ENCODE measurements at regions not wholly inside any gene's neighbourhood (a gene's known extent, or its start where the extent isn't known, plus 50 kb on each side); places are given as distances from the start of the nearest gene placed in this dataset.

DNA sequence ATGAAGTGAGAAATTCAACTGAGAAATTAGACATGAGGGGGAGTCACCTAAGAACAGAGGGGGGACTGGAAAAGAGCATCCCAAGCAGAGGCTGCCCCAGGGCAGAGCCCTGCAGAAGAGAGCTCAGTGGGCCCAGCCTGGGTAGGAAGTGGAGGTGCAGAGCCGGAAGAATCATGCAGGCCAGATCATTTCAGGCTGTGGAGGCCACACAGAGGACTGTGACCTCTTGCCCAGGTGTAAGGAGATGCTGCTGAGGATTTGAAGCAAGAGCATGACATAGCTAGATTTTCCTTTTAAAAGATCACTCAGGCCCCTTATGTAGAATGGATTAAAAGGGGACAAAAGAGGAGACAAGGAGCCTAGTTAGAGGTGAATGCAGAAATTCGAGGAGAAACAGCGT lies 63.9 kb upstream of the SPATA13 start:
- Histone ChIP-seq H3K4me2 (ENCODE audit: insufficient read depth, low read length) (no peak overlapping the region), H3K9me1 (replicated peaks; ENCODE audit: control insufficient read depth, extremely low read depth, insufficient read depth, low read length) (no peaks in the 10 kb centered on the region), H3K9me3 (replicated peaks; ENCODE audit: control insufficient read depth, insufficient read depth, low read length) (no peaks in the 10 kb centered on the region), H3K27me3 (ENCODE audit: control insufficient read depth in 2 of 2, insufficient read depth in 2 of 2, low read length in 2 of 2) (peaks cover 0 to 3% of the 10 kb centered on the region in 2 experiments), H3K9ac (replicated peaks; ENCODE audit: extremely low read depth, insufficient read depth, low read length) (no peak overlapping the region), H2AFZ (ENCODE audit: low read depth, low read length) (no peak overlapping the region), H3K4me3 (replicated peaks in 1 of 3; ENCODE audit: insufficient read depth in 1 of 3, low read depth in 1 of 3, low read length in 3 of 3) (no peak overlapping the region), H4K20me1 (replicated peaks; ENCODE audit: control insufficient read depth, extremely low read depth, insufficient read depth, low read length) (no peaks in the 10 kb centered on the region), H3K27ac (ENCODE audit: insufficient read depth, low read depth, low read length) (no peak overlapping the region), H3K79me2 (ENCODE audit: control insufficient read depth, insufficient read depth, low read length) (no peaks in the 10 kb centered on the region), H3K36me3 (ENCODE audit: control insufficient read depth in 2 of 2, extremely low read depth in 1 of 2, insufficient read depth in 2 of 2, low read length in 2 of 2) (no peaks in the 10 kb centered on the region), H3K4me1 (ENCODE audit: control insufficient read depth, extremely low read depth, insufficient read depth, low read length) (peaks cover 15% of the 10 kb centered on the region)
- FAIRE-seq (no peak), DNase-seq (ENCODE audit: low read depth, low spot score) (no peak)
- POLR2A ChIA-PET: no interaction called here
- TF ChIP-seq, protein P1, sequence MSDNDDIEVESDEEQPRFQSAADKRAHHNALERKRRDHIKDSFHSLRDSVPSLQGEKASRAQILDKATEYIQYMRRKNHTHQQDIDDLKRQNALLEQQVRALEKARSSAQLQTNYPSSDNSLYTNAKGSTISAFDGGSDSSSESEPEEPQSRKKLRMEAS (IDR thresholded peaks at IDR 0.05; ENCODE audit: insufficient read depth, insufficient read length): no peak
- TF ChIP-seq GATA2 (IDR thresholded peaks at IDR 0.05; ENCODE audit: insufficient read depth, insufficient read length, low read depth, low read length) (no peak), POLR2A (IDR thresholded peaks at IDR 0.05; ENCODE audit: low read depth, low read length) (no peak), EZH2 (IDR thresholded peaks at IDR 0.05; ENCODE audit: borderline replicate concordance, low read depth, low read length, severe bottlenecking) (no peak), FOS (IDR thresholded peaks at IDR 0.05; ENCODE audit: borderline replicate concordance, insufficient read depth, low read length) (no peak), MYC (IDR thresholded peaks at IDR 0.05; ENCODE audit: low read depth, low read length) (no peak), POLR2AphosphoS5 (IDR thresholded peaks at IDR 0.05; ENCODE audit: insufficient read depth, low read depth, low read length) (no peak), JUN (IDR thresholded peaks at IDR 0.05; ENCODE audit: borderline replicate concordance, insufficient read depth, insufficient read length, low read depth) (no peak)
- TF ChIP-seq, protein P2, sequence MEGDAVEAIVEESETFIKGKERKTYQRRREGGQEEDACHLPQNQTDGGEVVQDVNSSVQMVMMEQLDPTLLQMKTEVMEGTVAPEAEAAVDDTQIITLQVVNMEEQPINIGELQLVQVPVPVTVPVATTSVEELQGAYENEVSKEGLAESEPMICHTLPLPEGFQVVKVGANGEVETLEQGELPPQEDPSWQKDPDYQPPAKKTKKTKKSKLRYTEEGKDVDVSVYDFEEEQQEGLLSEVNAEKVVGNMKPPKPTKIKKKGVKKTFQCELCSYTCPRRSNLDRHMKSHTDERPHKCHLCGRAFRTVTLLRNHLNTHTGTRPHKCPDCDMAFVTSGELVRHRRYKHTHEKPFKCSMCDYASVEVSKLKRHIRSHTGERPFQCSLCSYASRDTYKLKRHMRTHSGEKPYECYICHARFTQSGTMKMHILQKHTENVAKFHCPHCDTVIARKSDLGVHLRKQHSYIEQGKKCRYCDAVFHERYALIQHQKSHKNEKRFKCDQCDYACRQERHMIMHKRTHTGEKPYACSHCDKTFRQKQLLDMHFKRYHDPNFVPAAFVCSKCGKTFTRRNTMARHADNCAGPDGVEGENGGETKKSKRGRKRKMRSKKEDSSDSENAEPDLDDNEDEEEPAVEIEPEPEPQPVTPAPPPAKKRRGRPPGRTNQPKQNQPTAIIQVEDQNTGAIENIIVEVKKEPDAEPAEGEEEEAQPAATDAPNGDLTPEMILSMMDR (IDR thresholded peaks at IDR 0.05; ENCODE audit: extremely low read depth in 1 of 2, insufficient read depth in 1 of 2, low read depth in 1 of 2, low read length in 2 of 2): no peak
- intact Hi-C loops (cut with micrococcal nuclease) (no loop called here), dilution Hi-C loops (cut with MboI; ENCODE audit: extremely low pct_ligation_motif_present, low sequenced_read_pairs) (no loop called here)
- CTCF ChIA-PET: interaction anchor here (1.5 kb wide), 1 partner anchor 49 kb away, joined by 3 read pairs; no protein-coding TSS in a partner anchor
- BruUV-seq (replicated peaks): no TSS peak

Measured in endothelial cell of umbilical vein (primary cell).